WTC11 (cell line): ENCODE measurements at regions not wholly inside any gene's neighbourhood (a gene's known extent, or its start where the extent isn't known, plus 50 kb on each side); places are given as distances from the start of the nearest gene placed in this dataset.

ENCODE experiments used
- NR2C2 ChIP-seq: sonication (generic); formaldehyde crosslinking; IDR thresholded peaks from 2 replicates; pipeline ENCODE4 v1.8.0; 2022; ENCODE audit warnings: mild to moderate bottlenecking, missing genetic modification reagents
- TF ChIP-seq, protein P1 (sequence below): fragments of 200-600 bp; IDR thresholded peaks from 2 replicates; pipeline ENCODE4 v1.8.0; 2022; ENCODE audit warnings: antibody characterized with exemption

DNA sequence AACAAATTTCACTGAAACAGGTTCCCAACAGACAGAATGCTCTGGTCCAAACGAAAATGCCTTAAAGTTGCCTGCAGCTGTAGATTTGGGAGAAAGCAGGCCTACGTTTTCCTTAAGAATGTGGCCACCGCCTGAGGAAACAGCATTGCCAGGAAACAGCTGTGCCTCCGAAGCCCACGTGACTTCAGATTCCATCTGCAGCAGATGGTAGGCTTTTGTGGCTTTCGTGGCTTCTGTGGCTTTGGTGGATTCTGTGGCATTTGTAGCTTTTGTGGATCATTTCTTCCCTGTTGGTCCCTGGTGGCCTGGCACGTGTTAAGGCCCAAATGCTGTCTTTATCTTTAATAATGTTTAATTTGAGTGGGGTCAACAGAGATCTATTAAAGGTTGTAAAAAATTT lies 222.9 kb downstream of the TTLL2 start:
- no peak for TF ChIP-seq NR2C2 (CRISPR knock-in tag)
- TF ChIP-seq, protein P1, sequence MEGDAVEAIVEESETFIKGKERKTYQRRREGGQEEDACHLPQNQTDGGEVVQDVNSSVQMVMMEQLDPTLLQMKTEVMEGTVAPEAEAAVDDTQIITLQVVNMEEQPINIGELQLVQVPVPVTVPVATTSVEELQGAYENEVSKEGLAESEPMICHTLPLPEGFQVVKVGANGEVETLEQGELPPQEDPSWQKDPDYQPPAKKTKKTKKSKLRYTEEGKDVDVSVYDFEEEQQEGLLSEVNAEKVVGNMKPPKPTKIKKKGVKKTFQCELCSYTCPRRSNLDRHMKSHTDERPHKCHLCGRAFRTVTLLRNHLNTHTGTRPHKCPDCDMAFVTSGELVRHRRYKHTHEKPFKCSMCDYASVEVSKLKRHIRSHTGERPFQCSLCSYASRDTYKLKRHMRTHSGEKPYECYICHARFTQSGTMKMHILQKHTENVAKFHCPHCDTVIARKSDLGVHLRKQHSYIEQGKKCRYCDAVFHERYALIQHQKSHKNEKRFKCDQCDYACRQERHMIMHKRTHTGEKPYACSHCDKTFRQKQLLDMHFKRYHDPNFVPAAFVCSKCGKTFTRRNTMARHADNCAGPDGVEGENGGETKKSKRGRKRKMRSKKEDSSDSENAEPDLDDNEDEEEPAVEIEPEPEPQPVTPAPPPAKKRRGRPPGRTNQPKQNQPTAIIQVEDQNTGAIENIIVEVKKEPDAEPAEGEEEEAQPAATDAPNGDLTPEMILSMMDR = no peak
